GM12878 (cell line): ENCODE measurements at regions not wholly inside any gene's neighbourhood (a gene's known extent, or its start where the extent isn't known, plus 50 kb on each side); places are given as distances from the start of the nearest gene placed in this dataset.

ENCODE experiments used
- EP300 ChIP-seq, 2 experiments: fragments of 150-350 bp in 1 of 2; IDR thresholded peaks; 2 replicates each; pipeline ENCODE4 v1.6.1; 2011 to 2012; ENCODE audit warnings: low read depth in 2 of 2, low read length in 2 of 2, borderline replicate concordance in 1 of 2, improper control_type of control experiment in 1 of 2, inconsistent platforms in 1 of 2; ENCODE audit not compliant: control insufficient read depth in 1 of 2
- FOS ChIP-seq: IDR thresholded peaks from 3 replicates; pipeline ENCODE4 v1.6.1; 2011; ENCODE audit warnings: borderline replicate concordance; ENCODE audit not compliant: insufficient read length; ENCODE audit errors: extremely low read depth
- MYC ChIP-seq: IDR thresholded peaks from 2 replicates; pipeline ENCODE4 v1.6.1; 2011; ENCODE audit warnings: mild to moderate bottlenecking, low read length, moderate library complexity, inconsistent platforms; ENCODE audit not compliant: insufficient read depth, insufficient replicate concordance, insufficient read length, severe bottlenecking
- PML ChIP-seq: IDR thresholded peaks from 2 replicates; pipeline ENCODE4 v1.6.1; 2012; ENCODE audit warnings: low read length, inconsistent platforms
- SMAD5 ChIP-seq: IDR thresholded peaks from 2 replicates; pipeline ENCODE4 v1.6.1; 2016; ENCODE audit warnings: antibody characterized with exemption, low read depth
- TARDBP ChIP-seq: IDR thresholded peaks from 2 replicates; pipeline ENCODE4 v1.6.1; 2016; ENCODE audit warnings: borderline replicate concordance
- ZNF622 ChIP-seq: fragments of 450-650 bp; IDR thresholded peaks from 2 replicates; pipeline ENCODE4 v1.6.1; 2017; ENCODE audit warnings: mild to moderate bottlenecking, inconsistent platforms
- TF ChIP-seq, protein P1 (sequence below): fragments of 450-650 bp; IDR thresholded peaks from 2 replicates; pipeline ENCODE4 v1.6.1; 2016; ENCODE audit warnings: mild to moderate bottlenecking
- TF ChIP-seq, protein P2 (sequence below): fragments of 450-650 bp; IDR thresholded peaks from 2 replicates; pipeline ENCODE4 v1.6.1; 2018; ENCODE audit warnings: mild to moderate bottlenecking, low read depth, moderate library complexity; ENCODE audit not compliant: partially characterized antibody

DNA sequence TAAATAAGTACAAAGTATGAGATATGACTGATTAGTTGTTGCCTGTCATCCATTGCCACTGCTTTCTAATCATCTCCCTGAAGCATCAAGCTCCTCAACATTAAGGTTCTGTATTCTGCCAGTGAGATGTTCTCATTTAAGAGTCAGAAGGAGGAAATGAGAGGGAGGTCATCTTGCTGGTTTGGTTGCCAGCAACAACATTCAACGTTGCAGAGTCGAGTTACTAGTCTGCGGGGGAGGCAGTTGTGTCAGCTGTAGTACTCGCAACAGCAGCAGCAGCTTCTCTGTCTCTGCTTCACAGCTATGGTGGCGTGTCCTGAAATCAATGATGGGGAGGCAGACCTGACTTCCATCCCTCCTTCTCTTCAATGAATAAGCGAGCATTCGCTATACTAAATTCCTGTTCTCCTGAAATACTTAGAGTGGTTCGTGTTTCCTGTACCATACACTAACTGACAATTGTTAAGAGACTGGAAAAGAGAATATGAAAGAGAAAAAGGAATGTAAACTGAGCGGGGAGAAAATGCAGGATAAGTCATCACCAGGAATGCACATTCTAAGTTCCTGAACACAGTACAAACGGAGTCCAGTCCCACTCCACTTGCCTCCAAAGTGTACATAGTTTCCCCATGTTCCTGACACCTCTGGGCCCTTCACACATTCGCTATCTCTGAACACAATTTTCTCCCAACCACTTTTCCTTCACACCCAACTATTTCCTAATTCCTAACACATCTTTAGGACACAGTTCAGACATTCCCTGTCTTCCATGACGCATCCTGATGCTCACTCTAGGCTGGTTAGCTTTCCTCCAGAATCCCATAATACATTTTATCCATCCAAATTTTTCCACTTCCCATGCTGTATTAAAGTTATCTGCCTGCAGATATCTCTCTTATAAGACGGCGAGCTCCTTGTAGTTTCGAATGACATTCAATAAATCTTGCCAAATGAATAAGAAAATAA, 263.0 kb downstream of the KLF12 start (continued):
- TF ChIP-seq, protein P1, sequence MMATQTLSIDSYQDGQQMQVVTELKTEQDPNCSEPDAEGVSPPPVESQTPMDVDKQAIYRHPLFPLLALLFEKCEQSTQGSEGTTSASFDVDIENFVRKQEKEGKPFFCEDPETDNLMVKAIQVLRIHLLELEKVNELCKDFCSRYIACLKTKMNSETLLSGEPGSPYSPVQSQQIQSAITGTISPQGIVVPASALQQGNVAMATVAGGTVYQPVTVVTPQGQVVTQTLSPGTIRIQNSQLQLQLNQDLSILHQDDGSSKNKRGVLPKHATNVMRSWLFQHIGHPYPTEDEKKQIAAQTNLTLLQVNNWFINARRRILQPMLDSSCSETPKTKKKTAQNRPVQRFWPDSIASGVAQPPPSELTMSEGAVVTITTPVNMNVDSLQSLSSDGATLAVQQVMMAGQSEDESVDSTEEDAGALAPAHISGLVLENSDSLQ, result no peak
- no peak for TF ChIP-seq MYC
- TF ChIP-seq PML, result no peak
- no peak for TF ChIP-seq FOS
- TF ChIP-seq, protein P2, sequence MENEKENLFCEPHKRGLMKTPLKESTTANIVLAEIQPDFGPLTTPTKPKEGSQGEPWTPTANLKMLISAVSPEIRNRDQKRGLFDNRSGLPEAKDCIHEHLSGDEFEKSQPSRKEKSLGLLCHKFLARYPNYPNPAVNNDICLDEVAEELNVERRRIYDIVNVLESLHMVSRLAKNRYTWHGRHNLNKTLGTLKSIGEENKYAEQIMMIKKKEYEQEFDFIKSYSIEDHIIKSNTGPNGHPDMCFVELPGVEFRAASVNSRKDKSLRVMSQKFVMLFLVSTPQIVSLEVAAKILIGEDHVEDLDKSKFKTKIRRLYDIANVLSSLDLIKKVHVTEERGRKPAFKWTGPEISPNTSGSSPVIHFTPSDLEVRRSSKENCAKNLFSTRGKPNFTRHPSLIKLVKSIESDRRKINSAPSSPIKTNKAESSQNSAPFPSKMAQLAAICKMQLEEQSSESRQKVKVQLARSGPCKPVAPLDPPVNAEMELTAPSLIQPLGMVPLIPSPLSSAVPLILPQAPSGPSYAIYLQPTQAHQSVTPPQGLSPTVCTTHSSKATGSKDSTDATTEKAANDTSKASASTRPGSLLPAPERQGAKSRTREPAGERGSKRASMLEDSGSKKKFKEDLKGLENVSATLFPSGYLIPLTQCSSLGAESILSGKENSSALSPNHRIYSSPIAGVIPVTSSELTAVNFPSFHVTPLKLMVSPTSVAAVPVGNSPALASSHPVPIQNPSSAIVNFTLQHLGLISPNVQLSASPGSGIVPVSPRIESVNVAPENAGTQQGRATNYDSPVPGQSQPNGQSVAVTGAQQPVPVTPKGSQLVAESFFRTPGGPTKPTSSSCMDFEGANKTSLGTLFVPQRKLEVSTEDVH, result no peak
- TF ChIP-seq ZNF622, result no peak
- no peak for TF ChIP-seq SMAD5
- TF ChIP-seq EP300 (IDR thresholded peaks at IDR 0.05; ENCODE audit: borderline replicate concordance in 1 of 2, control insufficient read depth in 1 of 2, low read depth in 2 of 2, low read length in 2 of 2), result no peak
- TF ChIP-seq TARDBP, result no peak
